RWPE2 (cell line): ENCODE measurements at regions not wholly inside any gene's neighbourhood (a gene's known extent, or its start where the extent isn't known, plus 50 kb on each side); places are given as distances from the start of the nearest gene placed in this dataset.

Source experiments
- ATAC-seq: fragments of 200-7000 bp; cut with Tn5 transposase; 3 replicates; pipeline ENCODE4 v1.9.1; 2021; ENCODE audit warnings: low read depth
- DNase-seq: peaks from one replicate; pipeline ENCODE4 v3.0.0-alpha.2; 2020; ENCODE audit warnings: low spot score
- H3K27ac ChIP-seq: fragments of 450-650 bp; 2 replicates; pipeline ENCODE4 v1.5.1; 2017; ENCODE audit warnings: mild to moderate bottlenecking; ENCODE audit not compliant: poor library complexity, severe bottlenecking
- H3K27me3 ChIP-seq: fragments of 250-450 bp; sonication (Bioruptor Pico); 2 replicates; pipeline ENCODE4 v1.5.1; 2021; ENCODE audit warnings: mild to moderate bottlenecking, moderate library complexity; ENCODE audit not compliant: insufficient read depth, poor library complexity, severe bottlenecking
- H3K36me3 ChIP-seq: fragments of 250-450 bp; sonication (Bioruptor Pico); 2 replicates; pipeline ENCODE4 v1.5.1; 2020; ENCODE audit warnings: low read depth, mild to moderate bottlenecking, moderate library complexity
- H3K4me1 ChIP-seq: fragments of 250-450 bp; sonication (Bioruptor Pico); 2 replicates; pipeline ENCODE4 v1.5.1; 2021; ENCODE audit warnings: mild to moderate bottlenecking, moderate library complexity; ENCODE audit not compliant: insufficient read depth, poor library complexity, severe bottlenecking
- H3K4me3 ChIP-seq: fragments of 250-450 bp; sonication (Bioruptor Pico); 2 replicates; pipeline ENCODE4 v1.5.1; 2021; ENCODE audit warnings: mild to moderate bottlenecking, moderate library complexity; ENCODE audit not compliant: severe bottlenecking
- H3K9me3 ChIP-seq: fragments of 250-450 bp; sonication (Bioruptor Pico); 2 replicates; pipeline ENCODE4 v1.5.1; 2021; ENCODE audit warnings: mild to moderate bottlenecking, moderate library complexity; ENCODE audit not compliant: severe bottlenecking
- CTCF ChIP-seq: fragments of 450-650 bp; IDR thresholded peaks from one replicate; pipeline ENCODE4 v1.5.1; 2017; ENCODE audit warnings: mild to moderate bottlenecking, moderate library complexity; ENCODE audit not compliant: poor library complexity, severe bottlenecking

- no peak for TF ChIP-seq CTCF
- Histone ChIP-seq H3K36me3 (no peaks in the 10 kb centered on the region), H3K9me3 (no peaks in the 10 kb centered on the region), H3K4me1 (no peaks in the 10 kb centered on the region), H3K4me3 (no peak overlapping the region), H3K27ac (no peak overlapping the region), H3K27me3 (no peaks in the 10 kb centered on the region)
- no peak for ATAC-seq
- no peak for DNase-seq
Observed at GRCh38 chr7:21184942-21185652, 242.8 kb upstream of the SP4 start.

DNA sequence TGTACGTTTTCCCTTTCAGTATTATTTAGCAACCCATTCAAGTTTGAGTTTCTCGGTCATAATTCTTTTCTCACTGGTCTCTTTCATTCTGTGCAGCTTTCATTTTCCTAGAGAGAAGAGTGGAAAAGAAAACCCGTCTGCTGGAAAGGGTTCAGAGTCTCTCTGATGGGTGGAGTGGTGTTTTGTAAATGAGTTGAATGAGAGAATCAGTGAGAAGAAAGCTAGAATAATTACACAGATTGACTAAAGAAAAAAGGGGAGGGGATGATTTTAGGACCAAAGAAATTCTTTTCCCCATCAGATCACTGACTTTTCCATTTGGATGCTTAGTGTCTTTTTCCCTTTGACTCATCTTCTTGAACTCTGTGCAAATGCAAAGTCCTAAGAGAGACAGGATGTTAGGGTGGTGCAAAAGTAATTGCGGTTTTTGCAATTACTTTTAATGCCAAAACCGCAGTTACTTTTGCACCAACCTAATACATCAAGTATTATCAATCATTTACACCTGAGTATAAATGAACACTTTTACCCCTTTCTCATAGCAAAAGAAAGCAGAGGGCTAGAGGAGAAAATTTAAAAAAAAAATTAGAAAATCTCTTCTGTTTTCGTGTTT is 242.1 kb upstream of the SP4 start:
- no peak overlapping the region for H3K27ac ChIP-seq
- H3K9me3 ChIP-seq, result no peaks in the 10 kb centered on the region
- no peak for TF ChIP-seq CTCF
- no peak for DNase-seq
- ATAC-seq, result no peak
- no peak overlapping the region for H3K4me3 ChIP-seq
- H3K4me1 ChIP-seq, result no peaks in the 10 kb centered on the region
- H3K36me3 ChIP-seq, result no peaks in the 10 kb centered on the region
- no peaks in the 10 kb centered on the region for H3K27me3 ChIP-seq

GRCh38 chr7:21191321-21192073 is 236.4 kb upstream of the SP4 start:
- ATAC-seq (no peak), DNase-seq (no peak)

DNA sequence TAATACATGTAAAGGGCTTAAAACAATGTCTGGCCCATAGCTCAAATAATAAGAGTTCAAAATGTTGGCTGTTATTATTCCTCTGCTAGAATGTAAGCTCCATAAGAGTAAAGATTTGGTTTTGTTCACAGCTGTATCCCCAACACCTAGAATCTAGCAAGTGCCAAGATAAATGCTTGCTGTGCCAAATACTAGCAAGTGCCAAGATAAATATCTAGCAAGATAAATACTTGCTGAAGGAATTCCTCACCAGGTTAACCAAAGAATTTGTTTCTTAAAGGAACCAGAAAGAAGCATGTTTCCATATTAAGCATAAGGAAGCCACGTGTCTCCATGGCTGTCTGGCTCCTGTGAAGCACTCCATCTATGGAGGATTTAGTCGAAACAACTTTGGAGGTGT is 235.2 kb upstream of the SP4 start:
- no peak for TF ChIP-seq CTCF
- H3K27me3 ChIP-seq, result no peaks in the 10 kb centered on the region
- ATAC-seq, result peak; percentile 41; the same call in 2 of the 3 replicates
- H3K4me1 ChIP-seq, result no peaks in the 10 kb centered on the region
- no peaks in the 10 kb centered on the region for H3K9me3 ChIP-seq
- H3K4me3 ChIP-seq, result no peak overlapping the region
- H3K27ac ChIP-seq, result no peak overlapping the region
- no peak for DNase-seq
- H3K36me3 ChIP-seq, result no peaks in the 10 kb centered on the region

More at GRCh38 chr7:21191321-21192073, 236.4 kb upstream of the SP4 start:
- H3K27me3 ChIP-seq, result no peaks in the 10 kb centered on the region
- no peak for TF ChIP-seq CTCF
- H3K9me3 ChIP-seq, result no peaks in the 10 kb centered on the region
- no peak overlapping the region for H3K4me3 ChIP-seq
- no peaks in the 10 kb centered on the region for H3K4me1 ChIP-seq
- no peak overlapping the region for H3K27ac ChIP-seq
- no peaks in the 10 kb centered on the region for H3K36me3 ChIP-seq
